ENCODE measurements at regions not wholly inside any gene's neighbourhood (a gene's known extent, or its start where the extent isn't known, plus 50 kb on each side); places are given as distances from the start of the nearest gene placed in this dataset.
"Not testable (repeated sequence)": the region's sequence is repeated elsewhere in the genome, so short reads cannot be mapped to it uniquely, and the experiment has no call there.

DNA sequence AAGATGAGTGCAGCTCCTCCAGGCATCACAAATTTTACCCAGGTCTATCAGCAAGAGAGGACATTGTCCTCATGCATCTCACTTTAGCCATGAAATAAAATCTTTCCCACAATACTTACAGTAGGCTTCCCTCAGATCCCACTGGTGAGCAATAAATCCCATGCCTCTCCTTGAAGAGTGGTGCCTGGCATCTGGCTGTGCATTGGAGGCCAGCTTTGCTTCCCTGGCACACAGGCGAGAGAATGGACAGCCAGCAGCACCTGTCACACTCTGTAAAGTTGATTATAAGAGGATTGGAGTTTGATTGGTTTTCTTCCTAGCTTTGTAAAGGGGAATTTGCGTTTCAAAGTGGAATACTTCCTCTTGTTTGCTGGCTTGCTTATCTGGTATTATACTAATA lies 1153.9 kb downstream of the AACS start:
- no peak for DNase-seq

DNA sequence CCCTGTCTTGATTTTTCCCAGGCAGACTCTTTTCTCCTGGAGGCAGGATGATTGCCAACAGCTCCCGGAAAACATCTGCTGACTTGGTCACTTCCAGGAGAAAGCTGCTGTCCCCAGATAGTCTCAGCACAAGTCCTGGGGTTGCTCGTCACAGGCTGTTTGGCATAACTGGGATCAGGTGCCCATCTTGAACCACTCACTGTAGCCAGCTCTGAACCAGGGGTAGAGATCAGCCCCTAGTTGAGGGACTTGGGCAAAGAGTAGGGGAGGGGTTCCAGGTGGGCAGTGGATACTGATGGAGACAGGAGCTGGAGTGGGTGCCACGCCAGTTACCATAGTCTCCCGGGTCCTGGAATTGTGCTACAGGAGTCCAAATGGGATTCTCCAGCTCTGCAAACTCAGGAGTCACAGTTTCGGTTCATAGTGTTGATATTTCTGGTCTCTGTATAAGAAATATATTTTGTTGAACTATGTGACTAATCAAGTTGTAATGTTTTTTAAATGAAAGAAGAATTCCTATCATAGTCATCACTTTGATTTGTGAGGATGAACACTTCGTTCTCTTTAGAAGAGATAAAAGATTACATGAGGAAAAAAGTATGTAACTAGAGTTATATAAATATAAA lies 1154.5 kb downstream of the AACS start:
- DNase-seq = no peak

DNA sequence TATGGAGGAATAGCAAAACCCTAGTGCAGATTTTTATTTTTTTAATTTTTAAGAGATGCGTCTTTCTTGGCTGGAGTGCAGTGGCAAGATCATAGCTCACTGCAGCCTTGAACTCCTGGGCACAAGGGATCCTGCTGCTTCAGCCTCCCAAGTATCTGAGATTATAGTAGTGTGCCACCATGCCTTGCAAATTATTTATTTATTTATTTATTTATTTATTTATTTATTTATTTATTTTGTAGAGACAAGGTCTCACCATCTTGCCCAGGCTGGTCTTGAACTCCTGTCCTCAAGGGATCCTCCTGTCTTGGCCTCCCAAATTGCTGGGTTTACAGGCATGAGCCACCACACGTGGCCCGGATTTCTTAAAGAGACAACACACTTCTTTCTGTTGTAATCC lies 1158.8 kb downstream of the AACS start:
- DNase-seq = no peak

DNA sequence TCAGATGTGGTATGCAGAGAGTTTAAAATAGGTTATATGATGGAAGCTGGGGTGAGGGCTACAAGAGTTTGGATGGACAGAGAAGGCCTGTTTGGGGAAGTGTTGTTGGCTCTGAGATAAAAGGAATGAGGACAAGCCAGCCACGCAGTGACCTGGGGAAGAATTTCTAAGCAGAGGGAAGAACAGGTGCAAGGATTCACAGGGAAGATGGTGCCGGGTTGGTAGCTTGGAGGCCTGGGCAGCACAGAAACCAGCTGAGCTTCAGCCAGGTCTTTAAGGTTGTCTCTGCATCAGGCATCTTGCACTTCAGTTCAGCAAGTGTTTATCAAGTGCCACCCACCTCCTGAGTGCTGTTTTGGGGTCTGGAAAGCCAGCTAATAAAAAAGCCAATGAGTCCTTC lies 1163.7 kb downstream of the AACS start:
- no peak for DNase-seq

DNA sequence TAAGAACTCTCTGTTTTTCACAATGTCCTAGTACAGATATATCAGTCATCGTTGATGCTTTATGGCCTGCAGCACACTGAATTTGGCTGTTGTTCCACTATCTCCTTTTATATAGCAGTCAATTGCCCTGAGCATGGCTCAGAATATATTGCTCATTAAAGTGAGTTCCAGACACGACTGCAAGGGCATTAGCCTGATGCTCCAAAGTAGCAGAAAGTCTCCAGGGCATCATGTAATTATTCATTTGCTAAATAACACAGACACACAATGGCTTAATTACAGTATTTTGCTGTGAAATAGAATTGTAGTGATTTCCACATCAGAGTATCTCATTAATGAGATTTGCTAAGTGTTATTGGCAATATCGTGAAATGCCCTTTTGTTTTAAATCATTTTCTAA lies 1167.5 kb downstream of the AACS start:
- no peak for DNase-seq

DNA sequence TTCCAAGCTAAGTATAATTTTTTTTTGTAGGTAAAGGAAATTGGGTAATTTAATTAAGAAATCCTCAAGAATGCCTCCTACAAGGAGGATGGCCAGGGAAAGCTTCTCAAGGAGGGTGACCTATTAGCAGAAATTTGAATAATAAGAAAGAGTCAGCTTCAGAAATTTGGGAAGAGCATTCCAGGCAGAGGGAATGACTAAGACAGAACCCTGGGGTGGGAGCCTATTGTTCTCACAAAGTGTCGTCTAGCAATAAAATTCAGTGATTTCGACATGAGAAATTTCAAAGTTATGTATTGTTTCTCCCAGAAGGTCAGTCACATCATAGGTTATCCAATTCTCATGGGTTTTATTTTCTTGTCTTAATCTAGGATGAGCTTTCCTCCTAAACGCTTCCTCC lies 1168.4 kb downstream of the AACS start:
- DNase-seq = no peak

DNA sequence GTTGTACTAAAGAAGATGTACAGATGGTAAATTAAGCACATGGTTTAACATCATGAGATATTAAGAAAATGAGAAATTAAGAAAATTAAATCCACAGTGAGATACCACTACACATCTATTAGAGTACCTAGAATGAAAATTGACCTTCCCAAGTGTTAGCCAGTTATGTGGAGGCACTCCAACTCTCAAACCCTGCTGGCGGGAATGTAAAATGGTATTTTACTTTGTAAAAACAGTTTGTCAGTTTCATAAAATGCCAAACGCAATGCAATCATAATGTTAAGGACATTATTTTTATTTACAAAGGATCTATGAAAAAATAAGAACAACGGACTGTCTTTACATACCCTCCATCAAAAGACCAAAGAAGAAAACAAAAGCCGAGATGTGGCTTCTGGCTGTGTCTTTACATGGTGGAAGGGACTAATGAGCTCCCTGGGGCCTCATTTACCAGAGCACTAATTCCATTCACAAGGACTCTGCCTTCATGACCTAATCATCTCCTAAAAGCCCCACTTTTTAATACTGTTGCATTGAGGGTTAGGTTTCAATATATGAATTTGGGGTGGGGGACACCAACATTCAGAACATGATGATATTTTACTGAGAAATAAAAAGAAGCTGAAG lies 1178.7 kb downstream of the AACS start:
- no peak for DNase-seq

DNA sequence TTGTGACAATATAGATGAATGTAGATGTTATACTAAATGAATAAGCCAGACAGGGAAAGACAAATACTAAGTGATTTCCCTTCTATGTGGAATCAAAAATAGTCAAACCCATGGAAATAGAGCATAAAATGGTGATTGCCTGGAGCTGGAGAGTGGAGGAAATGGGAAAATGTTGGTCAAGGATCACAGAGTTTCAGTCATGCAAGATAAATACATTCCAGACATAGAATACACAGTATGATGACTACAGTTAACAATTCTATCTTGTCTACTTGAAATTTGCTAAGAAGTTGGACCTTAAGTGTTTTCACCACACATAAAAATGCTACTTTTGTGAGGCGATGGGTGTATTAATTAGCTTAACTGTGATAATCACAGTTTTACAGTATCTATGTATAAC lies 1182.7 kb downstream of the AACS start:
- no peak for DNase-seq

DNA sequence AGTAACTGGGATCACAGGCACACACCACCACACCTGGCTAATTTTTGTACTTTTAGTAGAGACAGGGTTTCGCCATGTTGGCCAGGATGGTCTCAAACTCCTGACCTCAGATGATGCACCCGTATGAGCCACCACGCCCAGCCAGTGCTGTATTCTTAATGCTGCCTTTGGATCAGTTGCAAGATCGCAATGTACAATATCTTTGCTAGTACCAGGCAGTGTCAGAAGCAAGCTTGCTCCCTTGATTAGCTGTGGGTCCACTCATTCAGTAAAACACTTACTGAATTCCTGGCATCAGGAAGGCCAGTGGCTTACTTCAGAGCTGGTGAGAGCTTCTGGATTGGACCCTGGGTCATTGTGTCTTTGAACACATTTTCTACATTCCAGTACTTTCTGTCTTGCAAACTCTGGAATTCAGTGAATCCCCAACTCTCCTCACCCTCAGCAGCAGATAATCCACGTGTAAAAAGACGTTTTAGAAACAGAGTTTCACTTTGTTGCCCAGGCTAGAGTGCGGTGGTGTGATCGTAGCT lies 1183.7 kb downstream of the AACS start:
- DNase-seq = no peak

DNA sequence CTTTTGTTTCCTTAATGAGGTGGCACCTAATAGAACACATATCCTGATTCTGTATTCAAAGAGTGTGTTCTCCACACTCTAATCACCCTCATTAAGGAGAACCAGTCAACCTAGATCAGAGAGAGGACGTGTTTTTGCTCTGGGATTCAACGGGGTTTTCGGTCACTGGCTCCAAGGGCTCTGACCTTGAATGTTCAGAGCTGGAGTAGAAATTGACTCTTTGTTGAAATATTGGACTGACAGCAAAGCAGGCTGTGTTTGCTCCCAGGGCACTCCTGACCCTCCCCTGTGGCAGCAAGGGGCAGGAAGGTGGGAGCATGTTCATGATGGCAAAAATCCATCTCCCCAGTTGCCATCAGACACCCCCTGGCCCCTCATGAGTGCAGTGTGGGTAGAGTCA lies 1193.0 kb downstream of the AACS start:
- DNase-seq = no peak

DNA sequence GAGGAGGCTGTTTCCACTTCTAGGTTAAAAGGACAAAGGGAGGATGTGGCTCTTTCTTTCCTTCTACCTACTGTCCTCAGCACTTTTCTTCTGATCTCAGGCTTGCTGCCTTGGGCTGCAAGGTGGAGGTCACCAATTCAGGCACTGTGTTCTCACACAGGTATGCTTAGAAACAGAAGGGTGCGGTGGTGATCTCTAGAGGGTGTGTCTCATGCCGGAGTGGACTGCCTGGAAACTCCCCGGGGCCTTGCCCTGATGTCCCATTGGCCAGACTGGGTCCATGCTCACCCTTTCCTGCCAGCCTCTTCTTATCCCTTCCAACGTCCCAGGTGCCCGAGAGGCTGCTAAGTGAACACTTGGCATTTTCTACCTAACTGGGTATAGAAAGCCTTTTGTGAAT lies 1197.6 kb downstream of the AACS start:
- DNase-seq = no peak

DNA sequence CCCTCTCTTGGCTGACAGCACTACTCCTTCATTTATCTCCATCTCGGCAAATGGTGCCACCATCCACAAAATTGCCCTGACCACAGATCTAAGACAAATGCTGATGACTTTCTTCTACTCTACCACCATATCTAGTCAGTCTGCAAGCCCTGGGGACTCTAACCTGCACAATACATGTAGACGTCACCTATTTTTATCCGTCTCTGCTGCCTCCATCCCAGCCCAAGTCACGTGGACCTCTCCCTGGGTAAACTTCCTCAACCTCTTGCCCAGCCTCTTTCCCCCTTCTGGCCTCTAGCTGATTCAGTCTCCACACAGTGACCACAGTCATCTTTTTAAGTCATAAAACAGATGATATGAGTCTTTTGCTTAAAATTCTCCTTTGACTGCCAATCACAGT lies 1203.0 kb downstream of the AACS start:
- DNase-seq = no peak

DNA sequence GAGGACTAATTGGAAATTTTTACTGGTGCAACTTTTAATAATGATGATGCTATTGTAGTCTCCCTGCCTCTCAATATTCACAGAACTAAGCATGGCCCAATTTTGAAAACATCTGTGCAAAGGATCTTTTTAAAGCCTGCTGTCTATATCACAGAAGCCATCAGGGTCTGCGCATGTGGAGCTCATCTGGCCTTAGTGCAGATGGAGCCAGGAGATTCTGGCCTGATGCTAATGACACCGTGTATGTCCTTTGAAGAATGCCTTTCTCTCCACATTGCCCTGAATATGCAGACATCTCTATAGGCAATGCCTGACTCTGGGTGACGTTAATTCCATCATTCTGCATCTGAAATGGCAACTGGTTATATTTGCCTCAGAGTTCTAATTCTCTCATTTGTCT lies 1205.9 kb downstream of the AACS start:
- no peak for DNase-seq

DNA sequence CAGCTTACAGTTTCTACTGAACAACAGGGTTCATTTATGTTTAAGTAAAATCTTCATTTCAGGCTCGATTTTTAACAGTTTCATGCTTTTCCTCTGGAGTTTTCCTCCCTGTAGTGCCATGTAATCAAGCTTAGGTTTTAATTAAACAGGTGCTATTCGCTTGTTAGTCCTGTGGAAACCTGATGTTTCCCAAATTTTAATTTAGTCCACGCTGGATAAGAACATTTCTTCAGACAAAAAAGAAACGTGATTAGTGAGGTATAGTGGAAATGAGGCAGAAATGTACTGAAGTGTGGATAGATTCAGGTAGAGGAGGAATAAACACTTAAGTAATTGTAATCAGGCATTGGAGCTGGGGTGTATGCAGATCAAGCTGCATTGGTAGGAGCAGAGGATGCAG lies 1217.5 kb downstream of the AACS start:
- no peak for DNase-seq

DNA sequence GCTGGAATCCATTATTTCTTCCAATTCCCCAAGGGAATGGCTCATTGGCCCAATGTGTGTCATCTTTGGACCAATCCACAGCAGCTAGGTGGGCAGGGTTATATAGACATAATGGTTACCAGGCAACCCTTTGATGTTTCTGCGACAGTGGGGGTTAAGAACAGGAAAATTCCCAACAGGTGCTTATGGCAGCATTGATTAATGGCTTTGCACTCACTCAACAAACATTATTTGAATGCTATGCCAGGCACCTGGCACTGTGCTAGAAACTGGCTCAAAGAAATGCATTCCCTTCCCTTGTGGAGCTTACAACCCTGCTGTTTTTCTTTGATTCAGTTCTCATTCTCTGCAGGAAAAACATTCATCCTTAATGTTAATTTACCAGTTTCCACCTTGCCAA lies 1221.0 kb downstream of the AACS start:
- DNase-seq = no peak

DNA sequence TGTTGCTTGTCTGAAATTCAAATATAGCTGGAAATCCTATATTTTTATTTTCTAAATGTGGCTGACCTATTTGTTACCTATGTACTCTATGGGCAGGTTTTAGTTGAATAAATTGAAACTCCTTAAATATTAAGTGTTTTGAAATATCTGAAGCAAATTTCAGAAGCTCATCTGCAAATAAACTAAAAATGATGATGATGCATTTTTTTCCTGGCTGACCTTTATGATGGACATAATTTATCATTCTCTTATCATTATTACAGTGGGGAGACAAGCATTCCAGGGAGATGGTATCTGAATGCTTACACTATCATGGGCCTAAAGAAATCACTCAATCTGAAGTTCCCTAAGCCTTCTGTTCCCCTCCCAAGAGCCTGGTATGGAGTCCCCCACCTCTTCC lies 1225.2 kb downstream of the AACS start:
- DNase-seq = no peak

DNA sequence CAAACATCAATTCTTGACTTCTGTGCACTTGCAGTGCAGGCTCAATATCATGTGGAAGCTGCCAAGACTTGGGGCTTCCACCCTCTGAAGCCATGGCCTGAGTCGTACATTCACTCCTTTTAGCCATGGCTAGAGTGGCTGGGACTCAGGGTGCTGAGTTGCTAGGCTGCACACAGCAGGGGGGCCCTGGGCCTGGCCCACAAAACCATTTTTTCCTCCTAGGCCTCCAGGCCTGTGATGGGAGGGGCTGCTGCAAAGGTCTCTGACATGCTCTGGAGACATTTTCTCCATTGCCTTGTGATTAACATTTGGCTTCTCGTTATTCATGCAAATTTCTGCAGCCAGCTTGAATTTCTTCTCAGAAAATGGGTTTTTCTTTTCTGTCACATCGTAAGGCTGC lies 1226.8 kb downstream of the AACS start:
- DNase-seq = not testable (repeated sequence)

DNA sequence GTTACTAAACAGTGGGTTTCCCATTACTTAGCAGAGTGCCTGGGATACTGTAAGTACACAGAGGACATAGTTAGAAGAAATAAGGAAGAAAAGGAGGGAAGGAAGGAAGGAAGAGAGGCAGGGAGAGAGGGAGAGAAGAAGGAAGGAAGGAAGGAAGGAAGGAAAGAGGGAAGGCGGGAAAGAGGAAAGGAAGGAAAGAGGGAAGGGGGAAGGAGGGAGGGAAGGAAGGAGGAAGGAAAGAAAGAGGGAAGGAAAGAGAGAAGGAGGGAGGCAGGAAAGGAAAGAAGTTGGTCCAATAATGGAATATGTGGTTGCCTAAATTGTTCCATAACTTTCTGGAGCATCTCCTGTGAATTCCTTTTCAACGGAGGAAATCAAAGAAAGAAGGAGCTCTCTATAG lies 1230.4 kb downstream of the AACS start:
- no peak for DNase-seq

DNA sequence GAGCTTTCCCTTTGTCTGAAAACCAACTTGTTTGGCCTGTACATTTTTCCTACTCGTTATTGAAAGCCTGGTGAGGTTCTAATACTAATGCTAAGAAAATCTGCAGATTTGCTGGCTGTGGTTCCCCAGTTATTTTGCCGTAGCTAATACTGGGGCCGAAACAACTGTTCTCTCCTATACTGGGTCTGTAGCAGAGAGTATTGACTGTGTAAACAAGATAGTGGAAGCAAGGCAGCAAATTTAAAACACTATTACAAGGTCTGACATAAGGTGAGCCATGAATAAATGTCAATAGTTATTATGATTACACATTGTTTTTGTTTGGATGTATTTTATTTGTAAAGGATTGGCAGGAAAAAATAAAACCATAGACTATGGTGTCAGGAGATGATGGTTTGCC lies 1244.0 kb downstream of the AACS start:
- DNase-seq = no peak

DNA sequence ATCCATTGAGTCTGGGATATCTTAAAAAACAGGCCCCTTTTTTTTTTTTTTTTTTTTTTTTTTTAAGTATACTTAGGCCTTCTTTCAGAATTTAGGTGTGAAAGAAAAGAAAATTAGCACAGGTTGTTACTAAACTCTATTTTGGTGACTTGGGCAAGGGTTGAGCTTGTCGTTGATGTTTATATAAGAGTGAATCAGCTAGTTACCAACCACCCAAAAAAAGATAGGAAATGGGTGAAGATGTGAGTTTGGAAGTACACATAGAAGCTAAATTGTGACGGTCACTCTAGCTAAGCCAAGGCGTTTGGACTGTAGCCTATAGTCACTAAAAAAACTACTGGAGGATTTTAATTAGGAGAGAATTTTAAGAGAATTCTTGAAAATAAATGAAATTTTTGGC lies 1247.2 kb downstream of the AACS start:
- DNase-seq = no peak

DNA sequence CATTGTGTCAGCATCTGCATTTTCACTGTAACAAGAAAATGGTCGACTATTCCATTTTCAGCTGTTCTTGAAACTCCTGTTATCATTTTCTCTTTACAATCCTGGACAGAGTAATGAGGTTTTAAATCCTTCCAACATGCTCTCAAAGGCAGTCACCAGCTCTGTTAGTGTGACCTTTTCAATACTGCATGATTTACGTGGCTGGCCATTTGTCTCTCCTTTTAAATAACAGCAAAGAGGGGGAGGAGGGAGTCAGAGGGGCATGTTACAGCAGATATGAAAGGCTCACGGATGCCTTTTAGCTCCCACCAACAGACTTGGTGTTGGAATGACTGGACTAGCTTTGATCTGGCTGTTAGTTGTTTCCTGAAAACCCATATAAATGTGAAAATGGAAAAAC lies 1251.2 kb downstream of the AACS start:
- DNase-seq = no peak

DNA sequence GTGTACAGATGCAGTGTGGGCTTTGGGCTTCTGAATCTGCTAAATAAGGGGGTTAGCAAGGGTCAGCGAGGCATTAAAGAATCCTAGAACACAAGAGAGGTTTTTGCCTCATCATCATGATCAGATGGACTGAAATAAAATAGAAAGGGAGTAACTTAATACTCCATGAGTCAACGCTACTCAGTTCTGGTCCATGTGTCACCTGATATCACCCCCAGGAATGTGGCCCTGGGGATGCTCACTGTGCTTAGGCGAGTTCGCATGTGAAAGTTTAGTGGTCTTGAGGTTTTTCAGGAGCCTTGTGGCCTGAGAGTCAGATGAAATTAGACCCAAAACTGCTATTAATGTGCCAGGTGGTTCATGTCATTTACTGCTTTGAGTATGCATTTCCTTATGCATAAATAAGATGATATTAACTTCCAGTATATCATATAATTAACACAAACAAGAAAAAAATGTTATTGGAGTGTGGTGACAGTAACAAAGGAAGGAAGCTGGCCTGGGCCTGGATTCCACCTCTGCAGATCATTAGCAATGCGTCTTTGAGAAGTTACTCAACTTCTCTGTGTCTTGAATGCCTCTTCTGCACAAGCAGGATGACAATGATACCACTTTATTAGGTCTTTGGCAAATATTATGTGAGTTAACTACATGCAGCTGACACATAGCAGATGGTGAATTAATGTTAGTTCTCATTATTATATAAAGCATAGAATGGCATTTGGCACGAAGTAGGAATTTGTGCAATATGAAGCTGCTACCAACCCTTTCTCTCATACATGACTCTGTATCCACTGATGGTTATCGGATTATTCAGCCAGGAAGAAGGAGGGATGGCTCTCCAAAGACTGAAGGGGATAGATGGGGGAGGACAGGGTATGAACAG lies 1272.6 kb downstream of the AACS start:
- DNase-seq = no peak

DNA sequence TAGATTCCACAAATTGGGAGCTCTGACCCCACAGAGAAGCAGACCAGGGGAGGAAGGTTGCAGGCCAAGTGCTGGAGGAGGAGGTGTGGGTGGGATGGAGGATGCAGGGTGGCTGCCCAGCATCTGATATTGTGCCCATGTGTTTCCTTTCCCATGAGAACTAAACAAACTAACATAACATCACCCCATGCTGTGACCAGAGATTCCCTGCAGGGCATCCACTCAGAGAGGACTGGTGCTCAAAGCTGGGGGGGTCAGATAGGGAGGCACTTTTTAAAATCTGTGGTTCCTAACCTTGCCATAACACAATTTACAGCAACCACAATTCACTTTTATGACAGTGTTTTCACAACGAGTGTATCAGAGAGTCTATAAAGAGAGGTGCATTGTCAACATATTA lies 1277.6 kb downstream of the AACS start:
- no peak for DNase-seq

DNA sequence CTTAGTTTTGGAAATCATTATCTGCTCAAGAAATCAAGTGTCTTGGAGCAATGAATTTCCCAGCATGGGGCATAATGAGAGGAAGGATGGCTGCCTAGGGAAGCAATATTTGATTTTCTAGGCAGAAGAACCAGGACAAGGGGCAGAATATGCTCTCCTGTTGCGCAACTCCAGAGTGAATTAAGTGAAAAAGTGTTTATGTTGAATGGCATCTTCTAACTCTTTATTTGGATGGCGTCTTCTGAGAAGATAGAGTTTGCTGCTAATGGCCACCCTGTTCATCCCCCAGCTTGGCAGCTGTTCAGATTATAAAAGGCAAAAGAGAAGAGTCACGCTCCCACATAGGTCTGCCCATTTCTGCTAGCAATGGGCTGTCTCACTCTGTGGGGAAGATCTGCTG lies 1278.1 kb downstream of the AACS start:
- DNase-seq = no peak
